Lung (tissue), 11 donors: ENCODE measurements at regions not wholly inside any gene's neighbourhood (a gene's known extent, or its start where the extent isn't known, plus 50 kb on each side); places are given as distances from the start of the nearest gene placed in this dataset.

ENCODE experiments used
- ATAC-seq: fragments of 200-7000 bp; cut with Tn5 transposase; one replicate; pipeline ENCODE4 v1.9.1; 2020; ENCODE audit warnings: moderate number of reproducible peaks; ENCODE audit not compliant: insufficient read depth, low FRiP score
- DNase-seq, 3 donors: peaks; one replicate each; pipeline ENCODE4 v3.0.0-alpha.2; 2013 to 2017
- H3K27ac ChIP-seq, 2 donors: one replicate each; pipeline ENCODE4 v1.5.1; 2013; ENCODE audit warnings: mild to moderate bottlenecking in 2 of 2, moderate library complexity in 2 of 2, control low read depth in 1 of 2, inconsistent platforms in 1 of 2, low read depth in 1 of 2, low read length in 1 of 2
- H3K27me3 ChIP-seq, 3 donors: one replicate each; pipeline ENCODE4 v1.5.1; 2013; ENCODE audit warnings: low read length in 2 of 3; ENCODE audit not compliant: control insufficient read depth in 3 of 3, insufficient read depth in 3 of 3
- H3K36me3 ChIP-seq, 4 donors: one replicate each; pipeline ENCODE4 v1.5.1; 2013; ENCODE audit warnings: low read length in 4 of 4, mild to moderate bottlenecking in 1 of 4, moderate library complexity in 1 of 4; ENCODE audit not compliant: control insufficient read depth in 4 of 4, insufficient read depth in 4 of 4
- H3K4me1 ChIP-seq, 5 donors: one replicate each; pipeline ENCODE4 v1.5.1; 2013; ENCODE audit warnings: low read length in 5 of 5, mild to moderate bottlenecking in 2 of 5, moderate library complexity in 1 of 5; ENCODE audit not compliant: control insufficient read depth in 5 of 5, insufficient read depth in 5 of 5
- H3K4me3 ChIP-seq: one replicate; pipeline ENCODE4 v1.5.1; 2013; ENCODE audit warnings: mild to moderate bottlenecking, control low read depth, moderate library complexity
- H3K9ac ChIP-seq, 2 donors: one replicate each; pipeline ENCODE4 v1.5.1; 2013; ENCODE audit warnings: low read length in 2 of 2, control low read depth in 1 of 2; ENCODE audit not compliant: insufficient read depth in 1 of 2
- H3K9me3 ChIP-seq, 4 donors: one replicate each; pipeline ENCODE4 v1.5.1; 2013; ENCODE audit warnings: low read length in 3 of 4, mild to moderate bottlenecking in 1 of 4, moderate library complexity in 1 of 4; ENCODE audit not compliant: control insufficient read depth in 4 of 4, insufficient read depth in 3 of 4
- CTCF ChIP-seq: IDR thresholded peaks from 2 replicates; pipeline ENCODE4 v1.5.1; 2012; ENCODE audit warnings: mild to moderate bottlenecking; ENCODE audit errors: control extremely low read depth, extremely low read depth
- WGBS, 2 donors: extraction: QIAGEN DNeasy Blood & Tissue Kit; methylation state at CpG; one replicate each; pipeline ENCODE4 v1.1.7; 2013; 5-methylcytosine and 5-hydroxymethylcytosine counted together
- donor health status: control.
- donor health status: control.
- donor health status: Bipolar disorder and iron deficiency.
- donor health status: healthy.
- donor health status: DM: yes; HTN: yes; CAD: no.

- H3K9ac ChIP-seq, result no peak overlapping the region
- ATAC-seq (no peak), DNase-seq (no peak)
- peaks cover 0 to 3% (median 0%) of the 10 kb centered on the region in 4 donors for H3K9me3 ChIP-seq
- H3K36me3 ChIP-seq, result no peaks in the 10 kb centered on the region
- no peak for TF ChIP-seq CTCF
- 80 to 93% methylated on average over 3 of the region's 3 CpGs for WGBS, 2 donors
- H3K27ac ChIP-seq, result no peak overlapping the region
- H3K4me1 ChIP-seq, result peaks cover 0 to 5% (median 0%) of the 10 kb centered on the region in 5 donors
- no peaks in the 10 kb centered on the region for H3K27me3 ChIP-seq
- no peak overlapping the region for H3K4me3 ChIP-seq
These were observed 321.9 kb upstream of the PKDCC start for GRCh38 chr2:41725901-41726300.

GRCh38 chr2:41726364-41726763, 321.5 kb upstream of the PKDCC start:
- no peak overlapping the region for H3K4me3 ChIP-seq
- WGBS, 2 donors, result 92 to 97% methylated on average over 6 of the region's 6 CpGs
- H3K9me3 ChIP-seq, result peaks cover 0 to 3% (median 0%) of the 10 kb centered on the region in 4 donors
- H3K27me3 ChIP-seq, result no peaks in the 10 kb centered on the region
- no peaks in the 10 kb centered on the region for H3K36me3 ChIP-seq
- peaks cover 0 to 5% (median 0%) of the 10 kb centered on the region in 5 donors for H3K4me1 ChIP-seq
- no peak overlapping the region for H3K27ac ChIP-seq
- ATAC-seq (no peak), DNase-seq (no peak)
- H3K9ac ChIP-seq, result no peak overlapping the region
- no peak for TF ChIP-seq CTCF

GRCh38 chr2:41727152-41727551, 320.7 kb upstream of the PKDCC start:
- TF ChIP-seq CTCF, result no peak
- WGBS, 2 donors, result 89 to 94% methylated on average over 2 of the region's 2 CpGs
- no peak overlapping the region for H3K9ac ChIP-seq
- DNase-seq (no peak), ATAC-seq (no peak)
- H3K27me3 ChIP-seq, result no peaks in the 10 kb centered on the region
- no peaks in the 10 kb centered on the region for H3K36me3 ChIP-seq
- H3K4me1 ChIP-seq, result peaks cover 0 to 5% (median 0%) of the 10 kb centered on the region in 5 donors
- no peak overlapping the region for H3K27ac ChIP-seq
- H3K4me3 ChIP-seq, result no peak overlapping the region
- H3K9me3 ChIP-seq, result peaks cover 0 to 3% (median 0%) of the 10 kb centered on the region in 4 donors

- Histone ChIP-seq H3K4me1 (peaks cover 0 to 4% (median 0%) of the 10 kb centered on the region in 5 donors), H3K4me3 (no peak overlapping the region), H3K36me3 (no peaks in the 10 kb centered on the region), H3K27me3 (no peaks in the 10 kb centered on the region), H3K27ac (no peak overlapping the region), H3K9me3 (peaks cover 0 to 3% (median 0%) of the 10 kb centered on the region in 4 donors), H3K9ac (no peak overlapping the region)
- no peak for ATAC-seq
- no peak for DNase-seq
- 0 to 38% methylated on average over 1 of the region's 1 CpG for WGBS, 2 donors
- no peak for TF ChIP-seq CTCF
These were observed 320.1 kb upstream of the PKDCC start for GRCh38 chr2:41727711-41728110.
